HepG2 (cell line): ENCODE measurements at regions not wholly inside any gene's neighbourhood (a gene's known extent, or its start where the extent isn't known, plus 50 kb on each side); places are given as distances from the start of the nearest gene placed in this dataset.

Source experiments
- ATAC-seq: fragments of 200-7000 bp; cut with Tn5 transposase; 3 replicates; pipeline ENCODE4 v1.9.1; 2020; ENCODE audit warnings: mild to moderate bottlenecking, moderate library complexity
- BruUV-seq: library from RNA; stranded (reverse); fragments of 400-500 nt; replicated peaks from 2 replicates; lab custom pipeline; 2021; lab: Mats Ljungman, UMichigan
- CTCF ChIA-PET: fragments of 300-600 bp; formaldehyde crosslinking; extraction: SDS; loops from one replicate; lab custom pipeline; 2021; ENCODE audit warnings: low total read pairs, inconsistent platforms, low intra/inter-chr PET ratio; lab: Yijun Ruan, JAX
- POLR2A ChIA-PET: fragments of 350-600 bp; sonication (Branson Sonifier 250); formaldehyde crosslinking; loops from one replicate; lab custom pipeline; 2020; ENCODE audit warnings: antibody characterized with exemption, inconsistent platforms; lab: Yijun Ruan, JAX
- DNase-seq: peaks from one replicate; pipeline ENCODE4 v3.0.0-alpha.2; 2015; ENCODE audit warnings: low spot score
- FAIRE-seq: peaks from 3 replicates; lab custom pipeline; 2011; peaks lifted over from hg19 to GRCh38; lab: Jason Lieb, UNC
- H2AFZ ChIP-seq: one replicate; pipeline ENCODE4 v1.6.1; 2011; ENCODE audit warnings: low read length, inconsistent platforms
- H3K27ac ChIP-seq: fragments of 300-600 bp; 3 replicates; pipeline ENCODE4 v1.8.0; 2011; ENCODE audit warnings: mixed run types, mild to moderate bottlenecking, mixed read lengths, low read length, inconsistent platforms; ENCODE audit not compliant: insufficient read depth; ENCODE audit errors: extremely low read length
- H3K27me3 ChIP-seq, 2 experiments: fragments of 200-600 bp in 1 of 2; 2 replicates in 1 of 2; 3 replicates in 1 of 2; pipeline versions ENCODE4 v1.6.0 to v1.8.0; 2011; ENCODE audit warnings: low read length in 2 of 2, mild to moderate bottlenecking in 2 of 2, moderate library complexity in 2 of 2, inconsistent platforms in 1 of 2; ENCODE audit not compliant: insufficient read depth in 2 of 2, control insufficient read depth in 1 of 2
- H3K36me3 ChIP-seq, 2 experiments: fragments of 200-600 bp in 1 of 2; replicated peaks in 1 of 2; 2 replicates in 1 of 2; 3 replicates in 1 of 2; pipeline versions ENCODE4 v1.5.1 to v1.8.0; 2011; ENCODE audit warnings: low read length in 2 of 2, inconsistent platforms in 1 of 2; ENCODE audit not compliant: insufficient read depth in 2 of 2, control insufficient read depth in 1 of 2
- H3K4me1 ChIP-seq: 2 replicates; pipeline ENCODE4 v1.5.1; 2012; ENCODE audit warnings: low read length, inconsistent platforms; ENCODE audit not compliant: insufficient read depth
- H3K4me2 ChIP-seq: 2 replicates; pipeline ENCODE4 v1.6.0; 2011; ENCODE audit warnings: low read depth, low read length, inconsistent platforms
- H3K4me3 ChIP-seq, 3 experiments: fragments of 200-600 bp in 1 of 3; sonication (generic), shearing (Covaris generic) in 1 of 3; replicated peaks in 1 of 3; 2 replicates each; pipeline ENCODE4 v1.5.1; 2011 to 2016; ENCODE audit warnings: low read length in 3 of 3, inconsistent platforms in 2 of 3, low read depth in 2 of 3, mild to moderate bottlenecking in 2 of 3, control low read depth in 1 of 3, mixed read lengths in 1 of 3; ENCODE audit not compliant: insufficient read depth in 1 of 3
- H3K79me2 ChIP-seq: one replicate; pipeline ENCODE4 v1.6.1; 2011; ENCODE audit warnings: low read length, inconsistent platforms; ENCODE audit not compliant: insufficient read depth
- H3K9ac ChIP-seq: 2 replicates; pipeline ENCODE4 v1.6.0; 2011; ENCODE audit warnings: mild to moderate bottlenecking, low read depth, low read length, inconsistent platforms; ENCODE audit not compliant: insufficient read depth
- H3K9me3 ChIP-seq: 2 replicates; pipeline ENCODE4 v1.5.1; 2012; ENCODE audit warnings: mild to moderate bottlenecking, low read length
- H4K20me1 ChIP-seq: 2 replicates; pipeline ENCODE4 v1.6.0; 2011; ENCODE audit warnings: inconsistent platforms, mild to moderate bottlenecking, low read length, moderate library complexity; ENCODE audit not compliant: insufficient read depth
- KAT8 ChIP-seq: IDR thresholded peaks from 2 replicates; pipeline ENCODE4 v1.6.1; 2016; ENCODE audit warnings: missing genetic modification reagents, missing compliant biosample characterization
- KLF15 ChIP-seq: sonication (generic); formaldehyde crosslinking; IDR thresholded peaks from 2 replicates; pipeline ENCODE4 v1.8.1; 2023; ENCODE audit warnings: borderline replicate concordance, mild to moderate bottlenecking, inconsistent platforms, missing genetic modification reagents, mixed read lengths
- POLR2G ChIP-seq: fragments of 200-400 bp; formaldehyde crosslinking; IDR thresholded peaks from 2 replicates; pipeline ENCODE4 v1.6.1; 2018; ENCODE audit warnings: mild to moderate bottlenecking, low read depth, low read length, moderate library complexity
- PRDM15 ChIP-seq: sonication (generic); formaldehyde crosslinking; IDR thresholded peaks from 2 replicates; pipeline ENCODE4 v1.4.0; 2020; ENCODE audit warnings: missing genetic modification reagents
- ZFAT ChIP-seq: sonication (generic); formaldehyde crosslinking; conservative IDR thresholded peaks from 2 replicates; pipeline ENCODE4 v1.8.1; 2023; ENCODE audit warnings: missing genetic modification reagents, inconsistent platforms
- ZNF101 ChIP-seq: sonication (generic); formaldehyde crosslinking; IDR thresholded peaks from 2 replicates; pipeline ENCODE4 v1.4.0; 2020; ENCODE audit warnings: mild to moderate bottlenecking, low read depth, missing genetic modification reagents, borderline replicate concordance
- ZNF124 ChIP-seq: sonication (generic); formaldehyde crosslinking; IDR thresholded peaks from 2 replicates; pipeline ENCODE4 v1.4.0; 2020; ENCODE audit warnings: missing genetic modification reagents
- ZNF326 ChIP-seq: sonication (generic); formaldehyde crosslinking; IDR thresholded peaks from 2 replicates; pipeline ENCODE4 v1.4.0; 2020; ENCODE audit warnings: missing genetic modification reagents, borderline replicate concordance
- ZNF337 ChIP-seq: sonication (generic); formaldehyde crosslinking; IDR thresholded peaks from 2 replicates; pipeline ENCODE4 v1.5.1; 2020; ENCODE audit warnings: missing genetic modification reagents, low read depth, mild to moderate bottlenecking, borderline replicate concordance
- ZNF546 ChIP-seq: sonication (generic); formaldehyde crosslinking; conservative IDR thresholded peaks from 2 replicates; pipeline ENCODE4 v1.8.1; 2023; ENCODE audit warnings: mild to moderate bottlenecking, missing genetic modification reagents
- ZNF740 ChIP-seq: sonication (generic); formaldehyde crosslinking; IDR thresholded peaks from 2 replicates; pipeline ENCODE4 v1.4.0; 2020; ENCODE audit warnings: missing genetic modification reagents
- ZNF841 ChIP-seq: sonication (generic); formaldehyde crosslinking; IDR thresholded peaks from 2 replicates; pipeline ENCODE4 v1.8.1; 2023; ENCODE audit warnings: missing genetic modification reagents, borderline replicate concordance
- in situ Hi-C: cut with HindIII; loops from 2 replicates; pipeline ENCODE4 v1.10.0; 2017; ENCODE audit warnings: low pct_unique_long_range_greater_than_20kb; ENCODE audit not compliant: extremely low pct_ligation_motif_present
- intact Hi-C: fragments of 100-400 bp; cut with micrococcal nuclease; formaldehyde crosslinking; loops from one replicate; pipeline ENCODE4 v1.10.0; 2022; ENCODE audit not compliant: unreplicated experiment
- TF ChIP-seq, protein P1 (sequence below): IDR thresholded peaks from 2 replicates; pipeline ENCODE4 v1.6.1; 2016; ENCODE audit warnings: missing compliant biosample characterization, missing genetic modification reagents, borderline replicate concordance

DNA sequence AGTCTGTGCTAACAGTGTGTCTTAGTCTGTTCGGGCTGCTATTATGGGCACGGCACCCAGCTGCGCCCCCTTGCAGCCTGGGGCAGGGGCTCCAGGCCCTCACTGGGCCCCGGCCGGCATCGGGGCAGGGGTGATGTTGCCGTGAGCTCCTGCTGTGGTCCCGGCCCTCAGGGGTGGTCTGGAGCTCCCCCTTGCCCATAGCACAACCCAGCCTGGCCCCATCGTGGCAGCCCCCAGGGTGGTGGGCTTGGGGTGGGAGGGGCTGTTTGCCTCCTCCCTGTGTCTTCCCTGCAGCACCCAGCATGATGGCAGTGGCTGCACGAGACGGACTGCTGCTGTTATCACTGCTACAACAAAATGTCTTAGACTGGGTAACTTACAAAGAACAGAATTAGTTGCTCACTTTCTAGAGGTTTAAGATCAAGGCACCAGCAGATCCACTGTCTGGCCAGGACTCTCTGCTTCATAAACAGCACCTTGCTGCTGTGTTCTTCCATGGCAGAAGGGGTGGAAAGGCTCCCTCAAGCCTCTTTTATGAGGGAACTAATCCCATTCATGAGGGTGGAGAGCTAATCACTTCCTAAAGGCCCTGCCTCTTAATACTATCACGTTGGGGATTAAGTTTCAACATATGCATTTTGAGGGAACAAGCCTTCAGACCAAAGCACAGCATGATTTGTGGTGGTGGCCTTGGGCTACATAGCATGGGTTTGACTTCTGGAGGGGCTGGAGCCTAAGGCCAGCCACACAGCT lies 149.5 kb downstream of the SEC23IP start (continued):
- TF ChIP-seq, protein P1, sequence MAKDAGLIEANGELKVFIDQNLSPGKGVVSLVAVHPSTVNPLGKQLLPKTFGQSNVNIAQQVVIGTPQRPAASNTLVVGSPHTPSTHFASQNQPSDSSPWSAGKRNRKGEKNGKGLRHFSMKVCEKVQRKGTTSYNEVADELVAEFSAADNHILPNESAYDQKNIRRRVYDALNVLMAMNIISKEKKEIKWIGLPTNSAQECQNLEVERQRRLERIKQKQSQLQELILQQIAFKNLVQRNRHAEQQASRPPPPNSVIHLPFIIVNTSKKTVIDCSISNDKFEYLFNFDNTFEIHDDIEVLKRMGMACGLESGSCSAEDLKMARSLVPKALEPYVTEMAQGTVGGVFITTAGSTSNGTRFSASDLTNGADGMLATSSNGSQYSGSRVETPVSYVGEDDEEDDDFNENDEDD (CRISPR knock-in tag), result no peak
- TF ChIP-seq, all 625 proteins: peak for 0

DNA sequence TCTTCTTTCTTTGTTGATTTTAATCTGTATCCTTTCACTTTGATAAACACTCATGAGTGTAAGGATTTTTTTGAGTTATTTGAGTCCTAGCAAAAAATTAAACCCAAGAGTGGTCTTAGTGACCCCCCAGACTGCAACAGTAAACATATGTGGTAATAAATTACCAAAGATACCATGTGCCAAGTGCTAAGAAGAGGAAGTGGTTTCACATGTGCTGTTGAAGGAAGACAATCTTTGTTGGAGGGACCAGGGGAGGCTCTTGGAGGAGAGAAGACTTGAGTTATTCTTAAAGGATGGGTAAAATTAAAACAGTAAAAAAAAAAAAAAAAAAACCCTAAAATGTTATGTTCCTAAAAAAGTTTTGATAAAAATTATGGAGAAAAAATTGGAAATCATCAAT lies 150.2 kb downstream of the SEC23IP start:
- POLR2A ChIA-PET, result no interaction called here
- ATAC-seq, result no peak

More for the DNA sequence above, 150.2 kb downstream of the SEC23IP start:
- Histone ChIP-seq H3K9ac (no peak overlapping the region), H3K4me1 (no peaks in the 10 kb centered on the region), H3K36me3 (no peaks in the 10 kb centered on the region), H3K27me3 (peaks cover 0 to 6% of the 10 kb centered on the region in 2 experiments; a peak in 2 of 5 replicates), H3K79me2 (no peaks in the 10 kb centered on the region), H3K4me3 (no peak overlapping the region), H4K20me1 (no peaks in the 10 kb centered on the region), H3K27ac (no peak overlapping the region), H2AFZ (no peak overlapping the region), H3K4me2 (no peak overlapping the region), H3K9me3 (no peaks in the 10 kb centered on the region)
- in situ Hi-C loops, result no loop called here
- DNase-seq, result no peak
- intact Hi-C loops, result no loop called here
- CTCF ChIA-PET, result no interaction called here
- no TSS peak for BruUV-seq
- TF ChIP-seq ZNF740 (CRISPR knock-in tag), result no peak
- TF ChIP-seq POLR2G, result no peak
- no peak for TF ChIP-seq ZNF101
- TF ChIP-seq ZFAT, result no peak
- TF ChIP-seq ZNF326, result no peak
- no peak for TF ChIP-seq PRDM15 (CRISPR knock-in tag)
- TF ChIP-seq ZNF546 (CRISPR knock-in tag), result no peak
- TF ChIP-seq ZNF124 (CRISPR knock-in tag), result no peak
- TF ChIP-seq ZNF337 (CRISPR knock-in tag), result no peak
- no peak for TF ChIP-seq KAT8
- no peak for TF ChIP-seq KLF15 (CRISPR knock-in tag)
- no peak for TF ChIP-seq ZNF841 (CRISPR knock-in tag)
- FAIRE-seq, result no peak
